GM18873 (cell line): ENCODE measurements at regions not wholly inside any gene's neighbourhood (a gene's known extent, or its start where the extent isn't known, plus 50 kb on each side); places are given as distances from the start of the nearest gene placed in this dataset.

Experiments used
- ATAC-seq: cut with Tn5 transposase; IDR thresholded peaks from one replicate; pipeline ENCODE4 v1.9.1; 2021; ENCODE audit warnings: mild to moderate bottlenecking, moderate library complexity, moderate number of reproducible peaks; ENCODE audit not compliant: unreplicated experiment, low FRiP score

DNA sequence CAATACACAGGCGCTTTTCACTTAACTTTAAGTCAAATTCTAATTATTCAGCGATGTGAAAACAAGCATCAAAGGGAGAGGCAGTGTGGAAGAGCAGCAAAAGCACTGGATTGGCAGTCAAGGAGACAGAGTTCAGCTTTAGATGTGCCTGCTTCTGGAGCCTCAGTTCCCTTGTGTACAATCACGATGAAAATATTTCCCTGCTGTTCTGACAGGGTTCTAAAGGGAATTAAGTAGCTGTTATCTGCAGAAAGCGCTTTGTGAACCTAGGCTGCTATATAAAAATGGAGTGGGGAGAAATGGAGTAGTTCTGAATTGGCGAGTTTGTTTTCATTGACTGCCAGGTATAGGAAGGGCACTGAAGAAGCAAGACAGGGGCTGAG is 237.8 kb upstream of the SP8 start:
- no peak for ATAC-seq

DNA sequence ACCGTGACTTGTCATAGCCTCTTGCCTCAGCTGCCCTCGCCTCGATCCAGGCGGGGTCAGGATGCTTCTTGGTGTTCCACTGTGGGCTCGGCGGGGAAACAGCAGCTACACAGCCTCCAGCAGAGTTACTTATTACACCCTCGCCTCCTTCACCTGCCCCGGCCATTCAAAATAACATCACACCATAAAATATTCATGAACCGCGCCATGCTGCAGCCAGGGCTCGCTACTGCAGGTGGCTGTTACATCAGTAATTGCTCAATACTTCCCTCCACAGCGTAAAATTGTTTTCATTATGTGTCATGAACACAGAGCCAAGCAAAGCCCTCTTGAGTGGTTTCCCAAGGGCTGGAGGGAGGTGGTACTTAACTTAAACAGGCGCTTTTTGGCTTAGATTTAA is 241.5 kb upstream of the SP8 start:
- ATAC-seq: no peak

DNA sequence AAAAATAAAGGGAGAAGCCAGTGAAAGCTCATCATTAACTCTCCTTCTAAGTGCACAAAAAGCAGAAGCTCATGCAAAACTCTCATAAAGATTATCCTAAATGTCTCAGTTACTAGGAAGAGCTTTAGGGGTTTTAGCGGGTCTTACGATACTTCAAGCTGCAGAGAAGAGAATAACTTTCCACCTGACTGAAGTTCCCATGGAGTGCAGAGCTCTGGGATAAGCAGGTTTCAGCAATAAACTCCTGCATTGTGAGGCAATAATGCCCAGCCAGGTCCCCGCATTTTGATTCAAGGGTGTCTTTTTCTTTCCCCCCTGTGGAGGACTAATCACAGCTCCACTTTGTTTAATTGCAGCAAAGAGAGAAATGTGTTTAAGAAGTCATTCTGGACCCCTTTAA is 241.9 kb upstream of the SP8 start:
- ATAC-seq: no peak

DNA sequence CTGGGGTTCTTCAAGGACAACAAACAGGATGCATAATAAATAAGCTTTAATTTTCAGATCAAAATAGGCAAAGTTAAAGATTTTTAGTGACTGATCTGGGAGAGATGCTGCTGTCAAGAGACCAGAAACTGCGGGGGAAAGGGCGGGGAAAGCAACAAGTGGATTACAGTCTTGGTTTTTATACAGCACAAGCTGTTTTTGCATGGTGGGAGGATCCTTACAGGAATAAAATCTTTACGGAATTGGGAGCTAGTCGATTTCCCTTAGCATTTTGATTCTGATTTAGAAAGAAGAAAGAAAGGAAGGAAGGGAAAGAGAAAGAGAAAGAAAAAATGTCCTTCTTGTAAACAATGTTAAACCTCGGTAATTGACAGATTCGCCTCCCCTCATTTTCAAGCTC is 242.3 kb upstream of the SP8 start:
- ATAC-seq: no peak

DNA sequence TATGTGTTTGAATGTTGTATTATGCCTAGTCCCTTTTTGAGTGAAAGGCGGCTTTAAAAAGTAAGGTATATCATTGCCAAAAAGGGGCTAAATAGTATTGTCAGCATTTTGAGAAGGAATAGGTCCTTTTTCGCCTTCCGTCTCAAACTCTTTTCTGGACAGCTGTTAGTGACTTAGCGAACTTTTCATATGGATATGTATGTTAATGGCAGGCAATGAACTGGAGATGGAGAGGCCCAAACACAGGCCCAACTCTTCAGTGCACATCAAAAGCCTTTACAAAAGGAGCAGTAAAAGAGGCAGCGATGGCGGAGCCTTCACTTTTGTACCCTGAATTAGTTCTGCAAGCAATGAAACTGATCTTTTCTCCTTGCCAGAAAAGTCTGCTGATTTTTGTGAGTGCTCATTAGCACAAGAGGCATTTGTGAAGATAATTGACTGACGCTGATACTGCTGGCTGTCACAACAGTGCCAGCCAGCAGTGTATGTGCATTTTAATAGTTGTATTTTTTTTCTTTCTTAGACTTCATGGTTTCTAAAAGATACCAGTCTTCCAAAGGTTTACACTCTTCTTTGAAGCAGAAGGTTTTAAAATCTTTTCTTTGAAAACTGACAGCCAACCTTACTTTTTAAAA is 243.7 kb upstream of the SP8 start:
- ATAC-seq: no peak

DNA sequence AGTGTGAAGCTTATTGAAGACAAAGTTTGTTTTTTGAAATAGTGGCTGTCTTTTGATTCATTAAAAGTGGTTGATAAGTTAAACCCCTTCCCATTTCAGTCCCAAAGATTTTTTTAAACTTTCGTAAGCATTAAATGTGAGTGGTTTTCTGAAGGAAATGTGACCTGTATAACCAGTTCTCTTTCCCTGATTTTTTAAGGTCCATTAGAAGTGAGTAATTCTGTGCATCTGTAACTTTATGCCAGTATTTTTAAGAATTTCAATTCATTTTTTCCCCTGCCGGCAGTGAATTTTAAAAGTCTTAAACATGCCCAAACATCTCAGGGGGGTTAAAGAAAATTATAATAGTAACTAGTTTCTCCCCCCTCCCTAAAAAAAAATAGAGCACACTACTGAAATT is 254.6 kb upstream of the SP8 start:
- no peak for ATAC-seq

DNA sequence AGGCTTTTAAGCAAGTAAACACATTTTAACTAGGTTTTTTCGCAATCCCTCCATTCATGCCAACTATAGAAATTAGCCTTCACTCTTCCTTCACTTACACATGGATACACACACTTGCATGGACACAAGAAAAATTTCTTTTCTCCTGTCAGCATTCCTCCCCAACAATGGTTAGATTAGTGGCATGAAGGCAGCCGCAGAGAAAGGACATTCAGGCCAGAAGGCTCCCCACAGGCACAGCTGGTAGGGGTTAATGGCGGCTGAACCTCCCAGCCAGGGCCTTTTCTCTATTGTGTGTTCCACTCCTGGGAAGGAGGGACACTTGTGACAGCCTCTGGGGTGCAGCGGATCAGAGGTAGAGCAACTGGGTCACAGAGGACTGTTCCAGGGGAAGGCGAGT is 255.0 kb upstream of the SP8 start:
- no peak for ATAC-seq

DNA sequence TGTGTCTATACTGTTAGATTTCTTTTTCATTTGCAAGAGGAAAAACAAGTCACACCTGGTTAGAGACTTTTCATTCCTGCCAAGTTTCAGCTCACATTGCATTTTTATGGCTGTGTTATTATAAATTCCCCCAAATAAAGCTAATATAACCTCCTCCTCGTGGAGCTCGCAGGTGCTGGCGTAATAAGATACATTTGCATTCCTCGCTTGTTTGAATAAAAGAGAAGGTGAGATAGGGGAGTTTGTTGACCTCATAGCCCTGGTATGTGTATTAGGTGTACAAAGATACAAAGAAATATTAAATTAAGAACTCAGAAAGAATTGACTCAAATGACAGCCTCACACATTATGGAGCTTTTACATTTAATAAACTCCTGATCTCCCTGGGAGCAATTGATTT is 257.7 kb upstream of the SP8 start:
- ATAC-seq: no peak

DNA sequence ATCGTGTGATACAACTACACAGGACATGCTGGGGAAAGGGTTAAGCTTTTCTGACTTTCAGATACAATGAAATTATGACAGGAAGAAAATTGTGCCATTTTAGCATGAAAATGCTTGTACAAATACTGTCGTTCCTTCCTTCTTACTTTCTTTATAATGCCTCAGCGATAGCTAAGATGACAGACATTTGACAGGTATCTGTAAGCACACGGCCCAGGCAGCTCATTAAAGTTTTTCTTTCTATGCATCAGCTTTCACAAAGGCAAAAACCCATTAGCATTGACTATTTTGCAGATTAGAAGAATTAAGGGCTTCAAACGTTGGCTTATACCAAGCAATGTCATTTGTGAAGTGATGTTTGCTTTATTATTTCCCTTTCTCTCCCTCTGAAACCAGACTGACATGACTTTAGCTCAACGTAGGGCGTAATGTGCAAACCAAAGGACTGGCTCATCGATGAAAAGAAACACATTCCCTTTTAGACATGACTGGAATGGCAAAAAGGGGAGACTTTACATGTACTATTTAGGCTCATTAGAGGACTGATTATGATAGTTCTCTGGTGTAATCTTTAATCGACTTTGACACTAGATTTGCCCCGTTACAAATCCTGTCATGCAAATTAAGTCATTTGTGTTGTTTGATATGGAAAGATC is 258.4 kb upstream of the SP8 start:
- no peak for ATAC-seq

DNA sequence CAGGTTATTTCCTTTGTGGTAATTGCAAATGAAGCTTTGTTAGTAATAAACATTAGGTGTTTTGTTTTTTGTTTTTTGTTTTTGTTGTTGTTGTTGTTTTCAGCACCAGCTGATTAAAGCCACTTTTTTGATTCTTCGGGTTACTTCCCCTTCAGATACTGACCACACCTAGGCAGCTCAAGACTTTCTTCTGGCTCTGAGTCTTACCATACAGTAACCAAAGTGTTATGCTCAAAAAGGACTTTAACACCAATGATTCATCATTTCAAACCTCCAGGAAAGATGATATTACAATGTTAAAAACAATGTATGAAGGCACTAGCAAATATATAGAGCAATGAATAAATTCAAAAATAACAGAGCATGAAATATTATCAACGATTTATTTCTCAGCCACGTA is 265.2 kb upstream of the SP8 start:
- no peak for ATAC-seq

DNA sequence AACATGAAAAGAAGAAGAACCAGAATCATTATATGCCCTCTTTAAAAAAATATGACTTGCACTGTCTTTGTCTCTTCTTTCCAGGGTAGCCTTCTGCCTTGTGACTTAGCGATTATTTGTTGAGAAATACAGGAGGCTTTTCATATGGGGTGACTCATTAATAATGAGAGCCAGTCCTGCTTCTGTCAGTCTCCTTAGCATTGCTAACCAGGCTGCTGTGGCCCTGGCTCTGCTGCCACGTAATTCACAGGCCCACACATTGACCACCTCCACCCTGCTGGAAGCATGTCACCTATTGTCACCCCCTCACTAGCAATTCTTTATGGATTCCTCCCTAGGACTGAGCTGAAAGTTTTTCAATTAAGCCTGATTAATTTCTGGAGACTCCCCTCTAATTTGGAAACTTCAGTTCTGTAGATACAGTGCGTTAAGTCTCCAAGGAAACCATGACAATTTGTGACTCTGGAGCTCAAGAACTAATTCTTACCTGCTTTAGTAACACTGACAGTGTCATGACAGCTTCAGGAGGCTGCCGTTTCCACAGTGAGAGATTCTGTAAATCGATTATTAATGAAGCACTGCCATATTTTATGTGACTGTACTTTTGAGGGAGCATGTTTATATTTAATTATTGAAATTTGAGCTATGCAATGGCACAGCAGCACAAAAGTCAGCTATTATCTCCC is 267.9 kb upstream of the SP8 start:
- no peak for ATAC-seq

DNA sequence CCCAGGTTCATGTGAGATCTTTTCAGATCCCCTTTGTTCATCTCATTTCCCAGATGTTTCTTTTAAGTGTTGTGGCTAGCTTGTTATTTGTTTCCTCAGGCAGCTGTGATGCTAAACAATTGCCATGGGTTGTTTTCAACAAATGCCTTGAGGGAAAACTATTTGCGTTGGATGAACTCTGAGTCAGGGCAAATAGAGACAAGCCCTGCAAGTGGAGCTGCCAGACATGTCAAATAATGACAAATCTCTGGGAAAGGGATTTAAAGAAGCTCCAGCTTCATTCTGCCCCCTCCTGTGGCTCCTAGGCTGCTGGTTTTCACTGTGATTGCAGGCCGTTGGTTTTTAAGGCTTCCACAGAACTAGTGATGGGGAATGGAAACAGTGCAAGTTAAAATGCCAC is 272.4 kb upstream of the SP8 start:
- no peak for ATAC-seq

DNA sequence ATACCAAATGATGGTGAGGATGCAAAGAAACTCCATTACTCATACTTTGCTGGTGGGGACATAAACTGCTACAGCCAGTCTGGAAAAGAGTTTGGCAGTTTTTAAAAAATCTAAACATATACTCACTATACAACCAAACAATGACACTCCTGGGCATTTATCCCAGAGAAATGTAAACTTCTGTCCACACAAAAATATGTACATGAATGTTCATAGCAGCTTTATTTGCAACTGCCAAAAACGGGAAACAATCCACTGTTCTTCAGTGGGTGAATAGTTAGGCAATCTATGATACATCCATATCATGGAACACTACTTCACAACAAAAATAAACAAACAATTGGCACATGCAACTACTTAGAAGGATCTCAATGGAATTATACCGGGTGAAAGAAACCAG is 276.4 kb upstream of the SP8 start:
- ATAC-seq: no peak

DNA sequence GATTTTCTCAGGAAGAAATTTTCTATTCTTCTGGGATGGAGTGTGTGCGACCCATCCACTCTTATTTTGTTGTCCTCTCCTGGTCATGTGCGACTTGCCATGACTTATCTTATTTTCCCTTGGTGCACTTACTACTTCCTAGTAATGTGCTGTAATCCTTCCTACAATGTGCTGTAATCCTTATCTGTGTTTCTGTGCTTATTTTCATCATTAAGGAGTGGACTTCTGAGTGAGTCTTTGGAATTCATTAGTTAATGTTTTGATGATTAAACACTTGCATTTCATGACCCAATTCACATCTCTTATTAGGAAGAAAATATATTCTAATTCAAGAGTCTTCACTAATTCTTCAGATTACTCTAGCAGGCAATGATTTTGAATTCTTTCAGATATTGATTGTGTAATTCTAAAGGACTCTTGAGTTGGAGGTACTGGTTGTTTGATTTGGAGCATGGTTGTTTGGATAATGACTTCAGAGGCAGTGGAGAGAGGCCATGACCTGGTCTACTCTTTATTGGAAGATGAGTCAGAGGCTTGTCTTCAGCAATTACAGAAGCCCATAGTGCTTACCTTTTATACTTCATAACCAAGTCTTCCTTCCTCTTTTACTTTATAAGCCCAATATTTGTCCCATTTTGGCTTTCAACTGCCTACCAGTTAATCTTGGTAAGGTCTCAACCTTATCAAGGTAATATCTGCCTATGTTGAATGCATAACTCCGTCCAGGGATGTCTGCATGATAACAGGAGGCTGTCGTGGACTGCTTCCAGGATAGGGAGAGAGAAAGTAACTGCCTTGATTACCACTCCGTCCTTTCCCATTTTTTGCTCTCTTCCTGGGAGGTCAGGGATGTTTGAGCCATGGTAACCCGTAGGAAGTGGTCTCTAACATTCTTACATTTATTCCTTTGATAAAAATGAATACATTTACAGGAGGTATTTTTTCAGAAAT is 278.3 kb upstream of the SP8 start:
- no peak for ATAC-seq

DNA sequence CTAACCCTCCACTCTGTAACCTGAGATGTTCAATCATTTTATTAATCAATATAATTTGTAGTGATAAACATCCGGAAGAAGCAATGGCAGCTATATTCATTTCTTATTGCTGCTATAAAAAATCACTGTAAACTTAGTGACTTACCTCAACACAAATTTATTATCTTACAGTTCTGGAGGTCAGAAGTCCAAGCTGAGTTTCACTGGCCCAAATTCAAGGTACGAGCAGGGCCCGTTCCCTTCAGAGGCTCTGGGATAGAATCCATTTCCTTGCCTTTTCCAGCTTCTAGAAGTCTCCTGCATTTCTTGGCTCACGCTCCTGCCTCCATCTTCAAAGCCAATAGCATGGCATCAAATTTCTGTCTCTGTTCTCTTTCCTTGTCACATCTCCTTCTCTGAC is 279.5 kb upstream of the SP8 start:
- ATAC-seq: no peak

DNA sequence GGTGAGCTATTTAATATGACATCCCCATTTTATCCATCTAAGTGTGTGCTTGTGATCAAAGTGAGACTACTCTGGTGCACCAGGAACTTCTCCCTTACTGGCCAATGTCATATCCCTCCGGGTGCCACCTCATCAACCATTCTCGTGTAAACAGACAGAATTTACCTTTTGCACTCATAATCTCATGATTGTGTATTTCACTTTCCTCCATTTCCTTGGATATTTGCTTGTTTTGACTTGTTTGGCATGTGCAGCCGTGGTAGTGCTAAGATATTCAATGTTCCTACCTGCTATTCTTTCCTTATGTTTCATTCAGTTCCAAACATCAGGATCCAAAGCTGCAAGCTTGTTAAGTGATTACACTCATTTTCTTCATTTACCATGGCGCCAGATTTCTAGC is 280.5 kb upstream of the SP8 start:
- ATAC-seq: no peak

DNA sequence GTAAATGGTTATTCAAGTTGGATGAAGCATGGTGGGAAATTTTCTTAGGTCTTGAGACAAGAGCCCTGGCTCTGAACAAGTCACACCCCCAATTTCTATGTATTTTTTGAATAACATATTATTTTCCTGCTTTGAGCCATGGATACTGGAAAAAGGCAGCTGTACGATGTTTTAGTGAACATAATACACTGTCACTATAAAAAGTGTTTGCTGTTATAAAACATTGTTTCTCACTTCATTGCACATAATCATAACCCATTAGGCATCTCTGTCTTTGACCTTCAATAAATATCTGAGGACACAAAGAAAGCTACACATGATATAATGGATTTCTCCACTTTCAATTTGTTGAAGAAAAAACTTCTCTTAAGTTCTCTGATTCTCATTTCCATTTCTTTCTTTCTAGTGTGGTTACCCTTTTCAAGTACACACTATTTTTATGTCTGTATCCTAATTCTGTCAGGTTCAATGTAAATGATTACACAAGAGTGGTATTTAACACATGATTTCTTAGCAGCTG is 283.9 kb upstream of the SP8 start:
- ATAC-seq: no peak

DNA sequence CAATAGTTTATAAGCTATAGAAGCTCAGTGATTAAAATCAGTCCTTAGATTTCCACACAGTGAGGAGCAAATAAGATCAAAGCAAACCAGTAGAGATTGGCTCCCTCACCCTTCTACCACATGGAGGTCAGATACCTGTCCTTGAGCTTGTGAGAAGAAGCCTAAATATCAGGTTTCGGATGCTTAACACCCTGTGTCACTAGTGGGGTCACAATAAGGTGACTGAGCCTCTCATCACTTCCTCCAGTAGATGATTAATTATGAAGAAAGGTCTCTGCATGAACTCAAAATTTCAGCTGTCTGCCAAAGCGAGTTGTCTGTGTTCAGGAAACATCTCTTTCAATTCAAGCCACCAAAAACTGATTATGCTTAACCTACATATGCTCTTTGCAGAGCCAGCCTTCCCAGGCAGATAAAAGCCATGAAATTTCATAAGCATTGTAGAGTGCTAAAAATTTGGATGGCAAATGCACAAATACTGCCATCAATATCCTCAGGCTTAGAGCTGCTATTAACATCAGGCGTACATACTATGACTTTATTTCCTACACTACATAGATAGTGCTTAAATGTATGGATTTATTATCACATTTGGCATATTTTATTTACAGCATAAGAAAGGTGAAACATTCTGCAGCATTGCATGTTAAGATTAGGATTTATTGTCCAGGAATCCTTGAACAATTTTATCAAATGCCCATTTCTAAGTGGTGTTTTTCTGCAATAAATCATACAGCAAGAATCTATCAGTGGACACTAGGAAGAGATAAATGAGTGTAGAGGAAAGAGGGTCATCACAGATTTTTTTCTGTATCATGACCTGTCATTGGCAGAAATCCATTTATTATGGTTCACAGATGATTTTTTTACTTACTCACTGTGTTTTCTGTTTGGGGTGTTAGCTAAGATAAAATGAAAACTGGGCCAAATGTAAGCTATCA is 285.1 kb upstream of the SP8 start:
- no peak for ATAC-seq

DNA sequence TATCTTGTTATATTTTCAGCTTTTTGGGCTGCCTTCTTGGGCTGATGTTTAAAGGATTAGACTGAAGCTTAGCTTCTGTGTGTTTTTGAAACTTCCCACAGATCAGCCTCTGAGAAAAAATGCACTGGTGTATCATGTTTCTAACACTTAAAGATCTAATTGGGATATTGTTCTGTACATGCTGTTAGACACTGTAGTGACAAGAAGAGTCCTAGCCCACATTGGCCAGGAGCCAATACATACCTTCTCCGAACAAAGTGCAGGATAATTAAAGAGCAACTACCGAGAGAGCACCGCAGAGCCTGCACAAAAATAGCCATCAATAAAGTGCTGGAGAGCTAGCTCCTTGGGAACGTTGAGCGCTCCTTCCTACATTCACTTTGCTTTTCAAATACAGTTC is 289.4 kb upstream of the SP8 start:
- ATAC-seq: no peak

DNA sequence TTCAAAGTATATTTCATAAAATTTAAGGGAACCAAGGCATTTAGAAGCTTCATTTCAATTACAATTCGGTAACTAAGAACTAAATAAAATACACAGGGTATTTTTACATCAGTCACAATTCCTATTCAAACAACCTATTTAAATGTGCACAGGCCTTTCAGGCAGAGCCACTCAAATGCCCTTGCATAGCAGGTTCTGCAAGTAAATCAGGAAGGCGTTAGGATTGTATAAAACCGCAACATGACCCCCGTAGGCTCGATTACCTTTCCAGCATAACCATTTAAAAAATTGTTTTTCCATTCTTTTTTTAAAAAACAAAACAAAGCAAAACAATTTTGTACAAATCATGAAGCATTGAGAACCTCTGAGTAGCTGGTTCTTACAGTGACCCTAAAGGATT is 289.9 kb upstream of the SP8 start:
- no peak for ATAC-seq
